Stimulated activated CD8-positive, alpha-beta memory T cell treated with anti-CD3 and anti-CD28 coated beads, Interleukin-2, amount 100 ng/mL, for 48 hours (primary cell): ENCODE measurements at regions not wholly inside any gene's neighbourhood (a gene's known extent, or its start where the extent isn't known, plus 50 kb on each side); places are given as distances from the start of the nearest gene placed in this dataset.

Experiments
- DNase-seq, 2 donors: peaks; one replicate each; pipeline ENCODE4 v3.0.0-alpha.2; 2020; ENCODE audit warnings: low read depth in 2 of 2

- DNase-seq = no peak
These were observed 56.3 kb upstream of the ECE1 start for GRCh38 chr1:21346365-21347071.

- no peak for DNase-seq
These were observed 54.6 kb upstream of the ECE1 start for GRCh38 chr1:21344750-21345443.

- DNase-seq = no peak
These were observed 54.0 kb upstream of the ECE1 start for GRCh38 chr1:21344098-21344749.

GRCh38 chr1:21342961-21343838 is 52.9 kb upstream of the ECE1 start:
- no peak for DNase-seq

- no peak for DNase-seq
These were observed 51.3 kb upstream of the ECE1 start for GRCh38 chr1:21341517-21342078.

- no peak for DNase-seq
These were observed 50.8 kb upstream of the ECE1 start for GRCh38 chr1:21341022-21341421.

GRCh38 chr1:21340230-21340945 is 50.1 kb upstream of the ECE1 start:
- DNase-seq = no peak
